Psoas muscle (tissue), 7 donors: ENCODE measurements at regions not wholly inside any gene's neighbourhood (a gene's known extent, or its start where the extent isn't known, plus 50 kb on each side); places are given as distances from the start of the nearest gene placed in this dataset.
A peak's percentile ranks its signal among the peaks of the same experiment; 100 is the strongest.

Experiments used
- ATAC-seq, 4 donors: fragments of 200-7000 bp; cut with Tn5 transposase; one replicate each; pipeline ENCODE4 v1.9.1; 2020; ENCODE audit warnings: moderate library complexity in 3 of 4, mild to moderate bottlenecking in 2 of 4
- DNase-seq, 2 donors: peaks; one replicate each; pipeline ENCODE4 v3.0.0-alpha.2; 2020
- H3K27ac ChIP-seq: fragments of 200-600 bp; one replicate; pipeline ENCODE4 v1.8.0; 2022
- H3K27me3 ChIP-seq, 3 donors: fragments of 200-600 bp in 1 of 3; one replicate each; pipeline versions ENCODE4 v1.6.1 to v1.8.0; 2013 to 2022; ENCODE audit warnings: low read length in 2 of 3, mild to moderate bottlenecking in 2 of 3, moderate library complexity in 1 of 3; ENCODE audit not compliant: insufficient read depth in 3 of 3
- H3K36me3 ChIP-seq, 2 donors: fragments of 200-600 bp in 1 of 2; one replicate each; pipeline versions ENCODE4 v1.6.1 to v1.8.0; 2013 to 2022; ENCODE audit warnings: low read depth in 1 of 2, mild to moderate bottlenecking in 1 of 2, moderate library complexity in 1 of 2; ENCODE audit not compliant: insufficient read depth in 1 of 2
- H3K4me1 ChIP-seq: fragments of 200-600 bp; one replicate; pipeline ENCODE4 v1.8.0; 2022
- H3K4me3 ChIP-seq: fragments of 200-600 bp; one replicate; pipeline ENCODE4 v1.8.0; 2022; ENCODE audit warnings: mild to moderate bottlenecking
- H3K9me3 ChIP-seq: fragments of 200-600 bp; one replicate; pipeline ENCODE4 v1.8.0; 2022
- CTCF ChIP-seq: fragments of 200-600 bp; IDR thresholded peaks from one replicate; pipeline ENCODE4 v1.8.0; 2022; ENCODE audit warnings: antibody characterized with exemption
- WGBS, 3 donors: extraction: QIAGEN DNeasy Blood & Tissue Kit; methylation state at CpG; one replicate each; pipeline versions ENCODE4 v1.1.6 to v1.1.7; 2013; 5-methylcytosine and 5-hydroxymethylcytosine counted together
- intact Hi-C, 2 donors: fragments of 100-400 bp; cut with DNase I; formaldehyde crosslinking; loops; one replicate each; pipeline versions ENCODE4 v1.11.0 to v1.14.2; 2022
- donor health status: healthy with polysubstance abuse.
- donor health status: DM: no; HTN: no; CAD: no; lungs with moderate emphysema.
- donor health status: Bipolar disorder and iron deficiency.
- donor health status: healthy.
- donor health status: DM: yes; HTN: yes; CAD: no.
- donor health status: DM: no; HTN: no; CAD: no.
- donor health status: DM: yes; HTN: yes; CAD: no.

- TF ChIP-seq CTCF, result no peak
- DNase-seq (no peak), ATAC-seq (no peak)
- H3K27me3 ChIP-seq, result no peaks in the 10 kb centered on the region
- H3K9me3 ChIP-seq, result no peaks in the 10 kb centered on the region
- H3K4me1 ChIP-seq, result peaks cover 5% of the 10 kb centered on the region
- H3K36me3 ChIP-seq, result no peaks in the 10 kb centered on the region
- WGBS, 3 donors, result 29 to 48% (median 32%) methylated on average over 1 of the region's 1 CpG
- peak overlapping the region; percentile 6 for H3K27ac ChIP-seq
- no peak overlapping the region for H3K4me3 ChIP-seq
- intact Hi-C loops, result no loop called here
These were observed 103.4 kb downstream of the SAMD9 start for GRCh38 chr7:93014410-93014809.

- no peaks in the 10 kb centered on the region for H3K9me3 ChIP-seq
- DNase-seq, result no peak
- H3K36me3 ChIP-seq, result no peaks in the 10 kb centered on the region
- WGBS, 3 donors, result 87 to 92% (median 87%) methylated on average over 2 of the region's 2 CpGs
- TF ChIP-seq CTCF, result no peak
- intact Hi-C loops, result no loop called here
- no peaks in the 10 kb centered on the region for H3K27me3 ChIP-seq
- no peak overlapping the region for H3K27ac ChIP-seq
- no peak overlapping the region for H3K4me3 ChIP-seq
- no peak for ATAC-seq
- H3K4me1 ChIP-seq, result peaks cover 5% of the 10 kb centered on the region
These were observed 104.2 kb downstream of the SAMD9 start for GRCh38 chr7:93013446-93014061.

- WGBS, 3 donors, result 29 to 44% (median 37%) methylated on average over 7 of the region's 7 CpGs
- intact Hi-C loops, result no loop called here
- no peaks in the 10 kb centered on the region for H3K36me3 ChIP-seq
- H3K9me3 ChIP-seq, result no peaks in the 10 kb centered on the region
- TF ChIP-seq CTCF, result no peak
- peak in 1 of 4 donors; percentile 27 for ATAC-seq
- H3K4me3 ChIP-seq, result no peak overlapping the region
- H3K27me3 ChIP-seq, result no peaks in the 10 kb centered on the region
- DNase-seq, result no peak
- no peak overlapping the region for H3K27ac ChIP-seq
- peaks cover 1% of the 10 kb centered on the region for H3K4me1 ChIP-seq
These were observed 106.2 kb downstream of the SAMD9 start for GRCh38 chr7:93011351-93012294.

- intact Hi-C loops, result no loop called here
- Histone ChIP-seq H3K27me3 (no peaks in the 10 kb centered on the region), H3K36me3 (no peaks in the 10 kb centered on the region), H3K4me1 (no peaks in the 10 kb centered on the region), H3K27ac (no peak overlapping the region), H3K9me3 (no peaks in the 10 kb centered on the region), H3K4me3 (no peak overlapping the region)
- no peak for DNase-seq
- WGBS, 3 donors, result 19 to 27% (median 20%) methylated on average over 3 of the region's 3 CpGs
- TF ChIP-seq CTCF, result no peak
- ATAC-seq, result no peak
These were observed 108.9 kb downstream of the SAMD9 start for GRCh38 chr7:93008833-93009232.
